ENCODE measurements at regions not wholly inside any gene's neighbourhood (a gene's known extent, or its start where the extent isn't known, plus 50 kb on each side); places are given as distances from the start of the nearest gene placed in this dataset.

DNA sequence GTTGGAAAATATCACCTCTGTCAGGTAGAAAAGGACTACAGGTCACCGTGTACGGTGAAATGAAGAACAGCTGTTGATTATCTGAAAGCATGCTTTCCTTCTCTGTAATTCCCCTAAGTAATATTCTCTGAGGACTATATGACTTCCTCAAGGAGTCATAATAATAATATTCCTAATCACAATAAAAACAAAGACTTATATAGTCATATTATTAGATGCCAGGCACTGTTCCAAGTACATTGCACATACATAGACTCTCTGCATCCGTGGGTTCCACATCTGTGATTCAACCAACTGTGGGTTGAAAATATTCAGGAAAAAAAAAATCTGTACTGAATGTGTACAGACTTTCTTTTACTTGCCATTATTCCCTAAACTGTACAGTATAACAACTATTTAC, 512.4 kb upstream of the ID2 start:
- Mint-ChIP-seq H3K4me1 (ENCODE audit: low read depth, unreplicated experiment) (no peaks in the 10 kb centered on the region), H3K36me3 (ENCODE audit: unreplicated experiment) (no peaks in the 10 kb centered on the region), H3K27me3 (ENCODE audit: unreplicated experiment) (peaks cover 3% of the 10 kb centered on the region), H3K9me3 (ENCODE audit: unreplicated experiment) (no peaks in the 10 kb centered on the region), H3K4me3 (ENCODE audit: unreplicated experiment) (no peak overlapping the region), H3K27ac (ENCODE audit: unreplicated experiment) (no peak overlapping the region)
- DNase-seq, result no peak
- TF ChIP-seq, protein P1, sequence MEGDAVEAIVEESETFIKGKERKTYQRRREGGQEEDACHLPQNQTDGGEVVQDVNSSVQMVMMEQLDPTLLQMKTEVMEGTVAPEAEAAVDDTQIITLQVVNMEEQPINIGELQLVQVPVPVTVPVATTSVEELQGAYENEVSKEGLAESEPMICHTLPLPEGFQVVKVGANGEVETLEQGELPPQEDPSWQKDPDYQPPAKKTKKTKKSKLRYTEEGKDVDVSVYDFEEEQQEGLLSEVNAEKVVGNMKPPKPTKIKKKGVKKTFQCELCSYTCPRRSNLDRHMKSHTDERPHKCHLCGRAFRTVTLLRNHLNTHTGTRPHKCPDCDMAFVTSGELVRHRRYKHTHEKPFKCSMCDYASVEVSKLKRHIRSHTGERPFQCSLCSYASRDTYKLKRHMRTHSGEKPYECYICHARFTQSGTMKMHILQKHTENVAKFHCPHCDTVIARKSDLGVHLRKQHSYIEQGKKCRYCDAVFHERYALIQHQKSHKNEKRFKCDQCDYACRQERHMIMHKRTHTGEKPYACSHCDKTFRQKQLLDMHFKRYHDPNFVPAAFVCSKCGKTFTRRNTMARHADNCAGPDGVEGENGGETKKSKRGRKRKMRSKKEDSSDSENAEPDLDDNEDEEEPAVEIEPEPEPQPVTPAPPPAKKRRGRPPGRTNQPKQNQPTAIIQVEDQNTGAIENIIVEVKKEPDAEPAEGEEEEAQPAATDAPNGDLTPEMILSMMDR (IDR thresholded peaks at IDR 0.05; ENCODE audit: partially characterized antibody, unreplicated experiment), result no peak

DNA sequence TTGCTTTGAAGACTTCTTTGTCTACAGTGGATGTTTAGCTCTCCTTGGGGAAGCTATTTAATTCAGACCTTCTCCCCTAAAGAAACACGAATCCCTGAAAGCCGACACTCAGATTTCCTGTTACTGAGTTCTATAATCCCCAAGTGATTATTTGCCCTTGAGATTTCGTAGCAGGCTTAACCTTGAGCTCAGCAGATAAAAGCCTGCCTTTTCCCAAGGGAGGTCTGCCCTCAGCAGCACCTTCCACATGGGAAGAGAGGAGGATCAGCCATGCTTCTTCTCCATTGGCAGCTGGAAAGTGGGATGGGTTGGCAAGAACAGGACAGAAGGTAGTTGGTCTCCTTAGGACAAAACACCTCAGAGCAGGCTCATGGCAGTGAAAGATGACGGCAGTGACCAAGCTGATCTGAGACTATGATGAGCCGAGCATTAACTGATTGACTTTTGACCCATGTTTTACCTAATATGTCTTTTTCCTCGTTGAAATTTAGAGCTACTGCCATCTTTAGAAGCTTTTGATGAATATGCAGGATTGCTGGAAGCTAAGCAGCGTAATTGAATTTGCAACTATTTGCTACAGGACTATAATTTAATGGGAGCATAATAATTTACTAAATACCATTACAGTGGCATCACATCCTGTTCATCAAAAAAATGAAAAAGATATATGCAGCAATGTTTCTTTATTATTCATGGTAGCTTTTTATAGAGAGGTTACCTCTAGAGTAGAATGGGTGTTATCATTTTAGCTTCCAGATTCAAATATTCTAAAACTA, 511.1 kb upstream of the ID2 start:
- TF ChIP-seq, protein P1 (IDR thresholded peaks at IDR 0.05; ENCODE audit: partially characterized antibody, unreplicated experiment), result no peak

DNA sequence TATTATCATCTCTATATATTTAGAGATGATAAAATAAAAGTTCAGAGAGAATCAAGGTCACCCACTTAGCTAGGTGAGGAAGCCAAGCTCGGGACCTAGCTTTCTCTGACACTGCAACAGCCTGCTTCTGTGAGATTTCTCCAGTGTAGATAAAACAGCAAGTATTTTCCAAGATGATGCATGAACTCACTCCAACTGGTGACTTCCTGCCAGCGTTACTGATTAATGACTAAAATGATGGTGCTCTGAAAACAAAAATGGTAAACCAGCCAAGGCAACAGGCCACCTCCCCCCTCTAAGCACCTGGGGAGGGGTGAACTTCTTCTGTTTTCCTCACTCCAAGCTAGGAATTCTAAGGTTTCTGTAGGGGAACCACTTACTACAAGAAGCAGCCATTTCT, 510.2 kb upstream of the ID2 start:
- Mint-ChIP-seq H3K4me3 (ENCODE audit: unreplicated experiment) (no peak overlapping the region), H3K27me3 (ENCODE audit: unreplicated experiment) (peaks cover 3% of the 10 kb centered on the region), H3K27ac (ENCODE audit: unreplicated experiment) (no peak overlapping the region), H3K36me3 (ENCODE audit: unreplicated experiment) (no peaks in the 10 kb centered on the region), H3K4me1 (ENCODE audit: low read depth, unreplicated experiment) (no peaks in the 10 kb centered on the region), H3K9me3 (ENCODE audit: unreplicated experiment) (no peaks in the 10 kb centered on the region)
- TF ChIP-seq, protein P1 (IDR thresholded peaks at IDR 0.05; ENCODE audit: partially characterized antibody, unreplicated experiment), result no peak
- DNase-seq, result no peak

More for the DNA sequence above, 511.1 kb upstream of the ID2 start:
- H3K4me3 Mint-ChIP-seq (ENCODE audit: unreplicated experiment), result no peak overlapping the region
- no peaks in the 10 kb centered on the region for H3K36me3 Mint-ChIP-seq (ENCODE audit: unreplicated experiment)
- H3K4me1 Mint-ChIP-seq (ENCODE audit: low read depth, unreplicated experiment), result no peaks in the 10 kb centered on the region
- no peak for DNase-seq
- H3K27me3 Mint-ChIP-seq (ENCODE audit: unreplicated experiment), result peaks cover 3% of the 10 kb centered on the region
- no peak overlapping the region for H3K27ac Mint-ChIP-seq (ENCODE audit: unreplicated experiment)
- no peaks in the 10 kb centered on the region for H3K9me3 Mint-ChIP-seq (ENCODE audit: unreplicated experiment)

DNA sequence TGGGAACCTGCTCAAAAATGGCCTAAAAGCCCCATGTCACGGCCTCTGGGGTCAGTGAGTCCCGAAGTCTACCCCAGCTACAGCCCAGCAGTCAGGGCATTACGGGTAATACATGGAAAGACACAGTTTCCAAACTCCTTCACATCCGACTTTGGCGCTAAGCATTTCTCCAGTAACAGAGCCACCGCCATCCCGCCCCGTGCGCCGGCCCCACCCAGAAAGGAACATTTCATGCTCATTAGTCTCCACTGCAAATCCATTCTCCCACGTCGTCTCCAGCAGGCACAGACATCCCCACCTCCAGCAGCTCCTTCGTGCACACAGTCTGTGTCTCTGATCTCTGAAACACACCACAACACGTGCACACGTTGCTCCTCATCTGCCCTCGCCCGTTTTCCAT, 509.2 kb upstream of the ID2 start:
- peaks cover 3% of the 10 kb centered on the region for H3K27me3 Mint-ChIP-seq (ENCODE audit: unreplicated experiment)
- H3K27ac Mint-ChIP-seq (ENCODE audit: unreplicated experiment), result no peak overlapping the region
- H3K4me1 Mint-ChIP-seq (ENCODE audit: low read depth, unreplicated experiment), result no peaks in the 10 kb centered on the region
- TF ChIP-seq, protein P1 (IDR thresholded peaks at IDR 0.05; ENCODE audit: partially characterized antibody, unreplicated experiment), result no peak
- no peak for DNase-seq
- no peak overlapping the region for H3K4me3 Mint-ChIP-seq (ENCODE audit: unreplicated experiment)
- no peaks in the 10 kb centered on the region for H3K36me3 Mint-ChIP-seq (ENCODE audit: unreplicated experiment)
- no peaks in the 10 kb centered on the region for H3K9me3 Mint-ChIP-seq (ENCODE audit: unreplicated experiment)

DNA sequence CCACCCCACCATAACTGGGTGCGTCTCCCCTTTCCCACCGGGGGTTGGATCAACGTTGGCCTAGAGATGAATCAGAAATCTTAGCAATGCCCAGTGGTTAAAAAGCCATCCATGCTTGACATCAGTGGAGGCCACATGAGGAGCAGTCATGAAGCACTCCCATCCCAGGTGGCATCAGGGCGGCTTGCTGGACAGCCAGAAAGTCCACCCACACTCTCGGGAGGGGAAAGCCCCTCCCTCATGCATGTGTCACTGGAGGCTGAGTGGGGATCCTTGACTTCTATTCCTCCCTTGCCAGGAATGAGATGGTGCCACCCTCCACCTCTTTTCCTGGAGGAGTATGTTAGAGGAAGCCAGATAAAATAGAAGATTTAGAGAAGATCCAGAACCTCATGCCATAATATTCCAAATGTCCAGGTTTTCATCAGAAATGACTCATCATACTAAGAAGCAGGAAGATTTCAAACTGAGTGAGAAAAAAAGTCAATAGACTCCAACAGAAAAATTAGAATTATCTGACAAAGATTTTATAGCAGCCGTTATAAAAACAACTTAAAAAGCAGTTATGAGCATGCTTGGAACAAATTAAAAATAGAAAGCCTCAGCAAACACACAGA, 507.1 kb upstream of the ID2 start:
- H3K9me3 Mint-ChIP-seq (ENCODE audit: unreplicated experiment), result no peaks in the 10 kb centered on the region
- no peak overlapping the region for H3K27ac Mint-ChIP-seq (ENCODE audit: unreplicated experiment)
- H3K36me3 Mint-ChIP-seq (ENCODE audit: unreplicated experiment), result no peaks in the 10 kb centered on the region
- H3K4me3 Mint-ChIP-seq (ENCODE audit: unreplicated experiment), result no peak overlapping the region
- peaks cover 2% of the 10 kb centered on the region for H3K27me3 Mint-ChIP-seq (ENCODE audit: unreplicated experiment)
- TF ChIP-seq, protein P1 (IDR thresholded peaks at IDR 0.05; ENCODE audit: partially characterized antibody, unreplicated experiment), result no peak
- H3K4me1 Mint-ChIP-seq (ENCODE audit: low read depth, unreplicated experiment), result no peaks in the 10 kb centered on the region
- no peak for DNase-seq
